ENCODE measurements at regions not wholly inside any gene's neighbourhood (a gene's known extent, or its start where the extent isn't known, plus 50 kb on each side); places are given as distances from the start of the nearest gene placed in this dataset.

DNA sequence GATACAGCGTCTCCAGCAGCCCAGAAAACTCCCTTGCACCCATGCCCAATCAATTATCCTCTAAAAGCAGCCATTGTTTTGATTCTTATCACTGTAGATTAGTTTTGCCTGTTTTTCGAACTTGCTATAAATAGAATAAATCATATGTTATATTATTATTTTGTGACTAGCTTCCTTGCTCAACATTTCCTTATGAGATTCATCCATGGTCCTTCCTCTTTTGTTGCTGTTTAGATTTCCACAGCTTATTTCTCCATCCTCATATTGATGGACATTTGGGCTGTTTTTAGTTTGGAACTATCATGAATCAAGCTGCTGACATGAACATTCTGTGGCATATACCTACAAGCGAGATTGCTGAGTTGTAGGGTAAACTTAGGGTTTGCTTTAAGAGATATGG is 595.3 kb downstream of the BCOR start:
- Histone ChIP-seq H3K79me2 (ENCODE audit: control insufficient read depth, insufficient read depth, low read length) (no peaks in the 10 kb centered on the region), H3K4me3 (ENCODE audit: low read length) (no peak overlapping the region), H4K8ac (ENCODE audit: low read depth, low read length) (no peak overlapping the region), H3K56ac (ENCODE audit: low read length) (no peak overlapping the region), H2BK15ac (replicated peaks; ENCODE audit: low read depth) (no peak overlapping the region), H4K5ac (ENCODE audit: low read length) (no peak overlapping the region), H3K18ac (ENCODE audit: low read length) (no peak overlapping the region), H3K4me2 (ENCODE audit: low read length) (no peak overlapping the region), H3K27me3 (ENCODE audit: insufficient read depth, low read length, poor library complexity) (no peaks in the 10 kb centered on the region), H3K23ac (ENCODE audit: low read length) (no peak overlapping the region), H3K27ac (ENCODE audit: low read depth, low read length) (no peak overlapping the region), H3K9ac (ENCODE audit: low read length) (no peak overlapping the region), H3K79me1 (ENCODE audit: low read length) (no peaks in the 10 kb centered on the region), H2AK5ac (ENCODE audit: low read length) (no peak overlapping the region), H3K4ac (ENCODE audit: low read depth, low read length) (no peak overlapping the region), H3K36me3 (ENCODE audit: control insufficient read depth, insufficient read depth, low read length) (no peaks in the 10 kb centered on the region), H2BK5ac (ENCODE audit: low read length) (no peak overlapping the region), H2BK120ac (ENCODE audit: low read depth, low read length) (no peak overlapping the region), H3K4me1 (ENCODE audit: control insufficient read depth, low read depth, low read length) (no peaks in the 10 kb centered on the region)
- no CpG with 5 or more reads among the region's 3 CpGs for WGBS (ENCODE audit: extremely low coverage, insufficient coverage, low lambda C conversion rate)
- no peak for DNase-seq

DNA sequence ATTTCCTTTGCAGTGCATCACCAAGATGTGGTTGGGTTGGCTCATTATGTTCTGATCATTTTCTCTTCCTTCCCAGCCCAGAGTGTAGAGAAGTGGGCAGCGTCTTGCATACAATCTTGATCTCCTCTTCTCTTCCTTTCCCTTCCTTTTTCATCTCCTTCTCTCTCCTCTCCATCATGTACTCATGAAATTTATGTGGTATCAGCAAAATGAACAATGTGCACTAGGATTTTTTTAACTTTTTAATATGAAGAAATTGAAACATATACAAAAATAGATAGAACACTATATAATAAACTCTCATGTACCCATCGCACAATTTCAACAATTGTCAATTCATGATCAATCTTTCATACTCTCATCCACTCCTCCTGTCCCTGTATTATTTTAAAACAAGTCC is 593.5 kb downstream of the BCOR start:
- Histone ChIP-seq H3K4ac (ENCODE audit: low read depth, low read length) (no peak overlapping the region), H3K4me2 (ENCODE audit: low read length) (no peak overlapping the region), H3K36me3 (ENCODE audit: control insufficient read depth, insufficient read depth, low read length) (no peaks in the 10 kb centered on the region), H3K79me1 (ENCODE audit: low read length) (no peaks in the 10 kb centered on the region), H3K27ac (ENCODE audit: low read depth, low read length) (no peak overlapping the region), H4K8ac (ENCODE audit: low read depth, low read length) (no peak overlapping the region), H2AK5ac (ENCODE audit: low read length) (no peak overlapping the region), H3K4me3 (ENCODE audit: low read length) (no peak overlapping the region), H3K4me1 (ENCODE audit: control insufficient read depth, low read depth, low read length) (no peaks in the 10 kb centered on the region), H2BK120ac (ENCODE audit: low read depth, low read length) (no peak overlapping the region), H3K9ac (ENCODE audit: low read length) (no peak overlapping the region), H3K56ac (ENCODE audit: low read length) (no peak overlapping the region), H3K18ac (ENCODE audit: low read length) (no peak overlapping the region), H2BK5ac (ENCODE audit: low read length) (no peak overlapping the region), H3K79me2 (ENCODE audit: control insufficient read depth, insufficient read depth, low read length) (no peaks in the 10 kb centered on the region), H3K23ac (ENCODE audit: low read length) (no peak overlapping the region), H4K5ac (ENCODE audit: low read length) (no peak overlapping the region), H3K27me3 (ENCODE audit: insufficient read depth, low read length, poor library complexity) (no peaks in the 10 kb centered on the region), H2BK15ac (replicated peaks; ENCODE audit: low read depth) (no peak overlapping the region)
- no peak for DNase-seq
- no CpG with 5 or more reads among the region's 2 CpGs for WGBS (ENCODE audit: extremely low coverage, insufficient coverage, low lambda C conversion rate)

DNA sequence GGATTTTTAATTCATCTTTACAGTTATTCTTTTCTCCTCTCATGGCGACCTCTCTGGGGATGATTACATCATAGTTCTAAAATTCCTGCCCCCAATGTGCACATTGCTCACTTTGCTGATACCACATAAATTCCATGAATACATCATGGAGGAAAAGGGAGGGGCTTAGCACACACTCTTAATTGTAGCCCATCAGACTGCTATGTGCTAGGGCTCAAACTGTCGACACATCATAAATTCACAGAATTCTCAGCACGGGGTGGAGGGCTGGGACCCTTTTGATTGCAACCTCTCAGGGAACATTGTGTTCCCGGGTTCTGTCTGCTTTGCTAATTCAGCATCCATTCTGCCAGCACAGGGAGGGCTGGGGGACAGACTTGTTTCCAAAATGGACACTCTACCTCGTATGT is 592.9 kb downstream of the BCOR start:
- Histone ChIP-seq H2BK15ac (replicated peaks; ENCODE audit: low read depth) (no peak overlapping the region), H3K27ac (ENCODE audit: low read depth, low read length) (no peak overlapping the region), H3K4ac (ENCODE audit: low read depth, low read length) (no peak overlapping the region), H2AK5ac (ENCODE audit: low read length) (no peak overlapping the region), H3K9ac (ENCODE audit: low read length) (no peak overlapping the region), H3K4me1 (ENCODE audit: control insufficient read depth, low read depth, low read length) (no peaks in the 10 kb centered on the region), H3K23ac (ENCODE audit: low read length) (no peak overlapping the region), H3K4me3 (ENCODE audit: low read length) (no peak overlapping the region), H3K4me2 (ENCODE audit: low read length) (no peak overlapping the region), H3K27me3 (ENCODE audit: insufficient read depth, low read length, poor library complexity) (no peaks in the 10 kb centered on the region), H3K79me1 (ENCODE audit: low read length) (no peaks in the 10 kb centered on the region), H4K5ac (ENCODE audit: low read length) (no peak overlapping the region), H3K18ac (ENCODE audit: low read length) (no peak overlapping the region), H4K8ac (ENCODE audit: low read depth, low read length) (no peak overlapping the region), H3K79me2 (ENCODE audit: control insufficient read depth, insufficient read depth, low read length) (no peaks in the 10 kb centered on the region), H2BK120ac (ENCODE audit: low read depth, low read length) (no peak overlapping the region), H3K36me3 (ENCODE audit: control insufficient read depth, insufficient read depth, low read length) (no peaks in the 10 kb centered on the region), H3K56ac (ENCODE audit: low read length) (no peak overlapping the region), H2BK5ac (ENCODE audit: low read length) (no peak overlapping the region)
- no CpG with 5 or more reads among the region's 5 CpGs for WGBS (ENCODE audit: extremely low coverage, insufficient coverage, low lambda C conversion rate)
- no peak for DNase-seq

DNA sequence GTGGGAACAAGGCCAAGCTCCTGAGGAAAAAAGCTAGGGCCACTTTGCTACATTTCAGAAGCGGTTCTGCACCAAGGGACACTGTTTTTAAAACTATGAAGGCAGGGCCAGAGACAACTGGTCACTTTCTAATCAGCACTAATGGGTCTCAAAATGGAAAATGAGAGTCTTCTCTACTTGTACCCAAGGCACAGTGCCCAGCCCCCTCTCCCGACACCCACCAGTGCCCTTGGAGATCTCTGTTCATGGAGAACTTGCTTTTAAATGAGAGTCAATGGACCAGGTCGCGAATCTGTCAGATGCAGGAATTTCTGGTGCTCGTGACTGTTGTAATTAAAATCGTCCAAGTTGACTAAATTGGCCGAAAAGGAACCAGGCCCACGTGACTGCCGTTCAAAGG is 591.6 kb downstream of the BCOR start:
- no peak overlapping the region for H3K56ac ChIP-seq (ENCODE audit: low read length)
- H3K27me3 ChIP-seq (ENCODE audit: insufficient read depth, low read length, poor library complexity) = no peaks in the 10 kb centered on the region
- DNase-seq = no peak

DNA sequence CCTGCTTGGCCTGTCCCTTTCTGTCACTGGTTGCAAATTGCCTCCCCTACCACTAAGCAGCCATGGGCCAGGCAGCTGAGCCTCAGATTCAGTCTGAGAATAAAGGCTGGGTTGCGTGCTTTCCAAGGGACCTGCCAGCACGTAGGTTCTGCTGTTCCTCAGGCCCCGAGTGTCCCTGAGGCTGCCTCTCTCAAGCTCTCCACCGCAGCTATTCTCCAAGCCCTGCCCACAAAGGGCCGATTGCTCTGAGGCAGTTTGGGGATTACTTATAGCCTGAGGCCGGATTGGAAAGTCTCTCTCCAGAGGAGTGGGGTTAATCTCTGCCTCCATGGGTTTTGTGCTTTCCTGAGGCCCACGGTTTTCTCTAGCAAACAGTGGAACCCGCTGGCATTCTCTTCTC is 590.7 kb downstream of the BCOR start:
- H3K9ac ChIP-seq (ENCODE audit: low read length) = no peak overlapping the region
- H3K27ac ChIP-seq (ENCODE audit: low read depth, low read length) = no peak overlapping the region

More for the DNA sequence above, 591.6 kb downstream of the BCOR start:
- no peak overlapping the region for H2AK5ac ChIP-seq (ENCODE audit: low read length)
- H3K36me3 ChIP-seq (ENCODE audit: control insufficient read depth, insufficient read depth, low read length) = no peaks in the 10 kb centered on the region
- H3K18ac ChIP-seq (ENCODE audit: low read length) = no peak overlapping the region
- no CpG with 5 or more reads among the region's 9 CpGs for WGBS (ENCODE audit: extremely low coverage, insufficient coverage, low lambda C conversion rate)
- H2BK15ac ChIP-seq (replicated peaks; ENCODE audit: low read depth) = no peak overlapping the region
- H3K79me2 ChIP-seq (ENCODE audit: control insufficient read depth, insufficient read depth, low read length) = no peaks in the 10 kb centered on the region
- H4K5ac ChIP-seq (ENCODE audit: low read length) = no peak overlapping the region
- no peak overlapping the region for H3K23ac ChIP-seq (ENCODE audit: low read length)
- no peak overlapping the region for H3K4me3 ChIP-seq (ENCODE audit: low read length)
- no peaks in the 10 kb centered on the region for H3K4me1 ChIP-seq (ENCODE audit: control insufficient read depth, low read depth, low read length)
- H2BK5ac ChIP-seq (ENCODE audit: low read length) = no peak overlapping the region
- no peak overlapping the region for H2BK120ac ChIP-seq (ENCODE audit: low read depth, low read length)
- H3K4ac ChIP-seq (ENCODE audit: low read depth, low read length) = no peak overlapping the region
- no peak overlapping the region for H4K8ac ChIP-seq (ENCODE audit: low read depth, low read length)
- no peak overlapping the region for H3K9ac ChIP-seq (ENCODE audit: low read length)
- H3K4me2 ChIP-seq (ENCODE audit: low read length) = no peak overlapping the region
- no peak overlapping the region for H3K27ac ChIP-seq (ENCODE audit: low read depth, low read length)
- H3K79me1 ChIP-seq (ENCODE audit: low read length) = no peaks in the 10 kb centered on the region

DNA sequence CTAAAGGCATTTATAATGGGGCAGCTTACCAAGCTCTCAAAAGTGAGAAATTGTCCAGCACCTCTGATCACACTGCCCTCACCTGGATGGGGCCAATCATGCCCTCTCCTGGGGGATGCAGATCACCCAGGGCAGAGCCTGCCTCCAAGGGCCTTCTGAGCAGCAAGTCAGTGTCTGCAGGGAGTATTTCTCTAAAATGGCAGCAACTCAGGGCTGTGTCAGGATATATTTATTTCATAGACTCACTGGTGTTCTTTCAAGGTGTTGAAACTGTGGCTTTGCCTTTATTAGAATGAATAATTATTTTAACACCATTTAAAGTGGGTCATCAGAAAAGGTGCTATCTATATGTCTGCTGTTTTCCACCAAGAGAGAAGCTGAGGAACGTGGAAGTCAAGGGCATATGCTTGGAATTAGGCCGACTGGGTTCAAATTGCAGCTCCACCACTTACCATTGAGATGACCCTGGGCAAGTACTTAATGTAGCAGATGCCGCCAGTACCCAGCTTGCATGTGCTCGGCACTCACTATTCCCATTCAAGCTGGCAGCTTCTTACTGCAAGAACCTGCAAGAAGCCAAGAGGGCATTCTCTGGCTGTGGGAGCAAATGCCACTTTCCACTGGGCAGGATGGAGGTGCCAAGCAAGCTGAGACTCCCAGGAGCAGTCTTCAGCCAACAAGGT is 590.0 kb downstream of the BCOR start:
- no peak overlapping the region for H4K5ac ChIP-seq (ENCODE audit: low read length)
- no peak overlapping the region for H3K56ac ChIP-seq (ENCODE audit: low read length)
- H3K9ac ChIP-seq (ENCODE audit: low read length) = no peak overlapping the region
- no peaks in the 10 kb centered on the region for H3K36me3 ChIP-seq (ENCODE audit: control insufficient read depth, insufficient read depth, low read length)
- H3K4ac ChIP-seq (ENCODE audit: low read depth, low read length) = no peak overlapping the region
- H2BK15ac ChIP-seq (replicated peaks; ENCODE audit: low read depth) = no peak overlapping the region
- no peaks in the 10 kb centered on the region for H3K79me2 ChIP-seq (ENCODE audit: control insufficient read depth, insufficient read depth, low read length)
- H3K4me3 ChIP-seq (ENCODE audit: low read length) = no peak overlapping the region
- H3K27me3 ChIP-seq (ENCODE audit: insufficient read depth, low read length, poor library complexity) = no peaks in the 10 kb centered on the region
- no peaks in the 10 kb centered on the region for H3K4me1 ChIP-seq (ENCODE audit: control insufficient read depth, low read depth, low read length)
- no peak overlapping the region for H2BK5ac ChIP-seq (ENCODE audit: low read length)
- no peak overlapping the region for H3K4me2 ChIP-seq (ENCODE audit: low read length)
- no peak overlapping the region for H2BK120ac ChIP-seq (ENCODE audit: low read depth, low read length)
- no peaks in the 10 kb centered on the region for H3K79me1 ChIP-seq (ENCODE audit: low read length)
- H3K27ac ChIP-seq (ENCODE audit: low read depth, low read length) = no peak overlapping the region
- H2AK5ac ChIP-seq (ENCODE audit: low read length) = no peak overlapping the region
- H4K8ac ChIP-seq (ENCODE audit: low read depth, low read length) = no peak overlapping the region
- DNase-seq = no peak
- no peak overlapping the region for H3K18ac ChIP-seq (ENCODE audit: low read length)
- WGBS (ENCODE audit: extremely low coverage, insufficient coverage, low lambda C conversion rate) = no CpG with 5 or more reads among the region's 4 CpGs
- H3K23ac ChIP-seq (ENCODE audit: low read length) = no peak overlapping the region

More for the DNA sequence above, 590.7 kb downstream of the BCOR start:
- H3K18ac ChIP-seq (ENCODE audit: low read length) = no peak overlapping the region
- no peak overlapping the region for H4K5ac ChIP-seq (ENCODE audit: low read length)
- H3K4me3 ChIP-seq (ENCODE audit: low read length) = no peak overlapping the region
- no peaks in the 10 kb centered on the region for H3K79me1 ChIP-seq (ENCODE audit: low read length)
- peak; percentile 38 for DNase-seq
- H3K27me3 ChIP-seq (ENCODE audit: insufficient read depth, low read length, poor library complexity) = no peaks in the 10 kb centered on the region
- no peak overlapping the region for H2BK5ac ChIP-seq (ENCODE audit: low read length)
- WGBS (ENCODE audit: extremely low coverage, insufficient coverage, low lambda C conversion rate) = no CpG with 5 or more reads among the region's 8 CpGs
- no peaks in the 10 kb centered on the region for H3K4me1 ChIP-seq (ENCODE audit: control insufficient read depth, low read depth, low read length)
- no peak overlapping the region for H3K23ac ChIP-seq (ENCODE audit: low read length)
- no peak overlapping the region for H3K4me2 ChIP-seq (ENCODE audit: low read length)
- H2AK5ac ChIP-seq (ENCODE audit: low read length) = no peak overlapping the region
- no peak overlapping the region for H2BK120ac ChIP-seq (ENCODE audit: low read depth, low read length)
- H3K79me2 ChIP-seq (ENCODE audit: control insufficient read depth, insufficient read depth, low read length) = no peaks in the 10 kb centered on the region
- H4K8ac ChIP-seq (ENCODE audit: low read depth, low read length) = no peak overlapping the region
- no peaks in the 10 kb centered on the region for H3K36me3 ChIP-seq (ENCODE audit: control insufficient read depth, insufficient read depth, low read length)
- H2BK15ac ChIP-seq (replicated peaks; ENCODE audit: low read depth) = no peak overlapping the region
- H3K56ac ChIP-seq (ENCODE audit: low read length) = peak overlapping the region; percentile 56
- no peak overlapping the region for H3K4ac ChIP-seq (ENCODE audit: low read depth, low read length)
